GM23338 (cell line): ENCODE measurements at regions not wholly inside any gene's neighbourhood (a gene's known extent, or its start where the extent isn't known, plus 50 kb on each side); places are given as distances from the start of the nearest gene placed in this dataset.

Experiments
- ATAC-seq: fragments of 200-7000 bp; cut with Tn5 transposase; 3 replicates; pipeline ENCODE4 v1.9.1; 2020
- DNase-seq: peaks from one replicate; pipeline ENCODE4 v3.0.0-alpha.2; 2015; ENCODE audit warnings: low spot score
- H2AFZ ChIP-seq: fragments of 200-600 bp; sonication (generic); 2 replicates; pipeline ENCODE4 v1.8.0; 2016; ENCODE audit warnings: antibody characterized with exemption, mild to moderate bottlenecking, moderate library complexity
- H3F3A ChIP-seq: fragments of 200-600 bp; sonication (generic); replicated peaks from 2 replicates; pipeline ENCODE4 v1.8.0; 2017; ENCODE audit warnings: antibody characterized with exemption, mixed run types, low read depth
- H3K27ac ChIP-seq: fragments of 200-600 bp; sonication (generic); 2 replicates; pipeline ENCODE4 v1.6.1; 2016; ENCODE audit warnings: low read depth
- H3K27me3 ChIP-seq: fragments of 200-600 bp; sonication (generic); 2 replicates; pipeline ENCODE4 v1.8.0; 2016; ENCODE audit warnings: mild to moderate bottlenecking, mixed run types, moderate library complexity; ENCODE audit not compliant: insufficient read depth
- H3K36me3 ChIP-seq: fragments of 200-600 bp; sonication (generic); 2 replicates; pipeline ENCODE4 v1.8.0; 2016; ENCODE audit warnings: mild to moderate bottlenecking; ENCODE audit not compliant: insufficient read depth
- H3K4me1 ChIP-seq: fragments of 200-600 bp; sonication (generic); 2 replicates; pipeline ENCODE4 v1.8.0; 2016; ENCODE audit warnings: mild to moderate bottlenecking, moderate library complexity; ENCODE audit not compliant: insufficient read depth
- H3K4me2 ChIP-seq: fragments of 200-600 bp; sonication (generic); 2 replicates; pipeline ENCODE4 v1.7.1; 2017; ENCODE audit warnings: mixed run types
- H3K4me3 ChIP-seq: fragments of 200-600 bp; sonication (generic); 2 replicates; pipeline ENCODE4 v1.6.1; 2016; ENCODE audit warnings: mixed run types
- H3K79me2 ChIP-seq: fragments of 200-600 bp; sonication (generic); replicated peaks from 2 replicates; pipeline ENCODE4 v1.8.0; 2017; ENCODE audit warnings: mild to moderate bottlenecking; ENCODE audit not compliant: insufficient read depth
- H3K9me2 ChIP-seq: fragments of 200-600 bp; sonication (generic); 2 replicates; pipeline ENCODE4 v1.8.0; 2017; ENCODE audit not compliant: insufficient read depth
- H4K20me1 ChIP-seq: fragments of 200-600 bp; sonication (generic); replicated peaks from 2 replicates; pipeline ENCODE4 v1.8.0; 2017; ENCODE audit warnings: mild to moderate bottlenecking; ENCODE audit not compliant: insufficient read depth
- H3K27ac Mint-ChIP-seq: 2 replicates; pipeline ENCODE4 v1.8.0; 2020; ENCODE audit warnings: inconsistent platforms, mild to moderate bottlenecking, moderate library complexity, mixed read lengths
- H3K27me3 Mint-ChIP-seq: 3 replicates; pipeline ENCODE4 v1.8.0; 2022; ENCODE audit warnings: low read depth, mild to moderate bottlenecking, moderate library complexity, mixed read lengths, inconsistent platforms; ENCODE audit not compliant: insufficient read depth, poor library complexity
- H3K36me3 Mint-ChIP-seq: 3 replicates; pipeline ENCODE4 v1.8.0; 2021; ENCODE audit warnings: low read depth, mild to moderate bottlenecking, inconsistent platforms, moderate library complexity, mixed read lengths
- H3K4me1 Mint-ChIP-seq: 3 replicates; pipeline ENCODE4 v1.8.0; 2020; ENCODE audit warnings: mild to moderate bottlenecking, inconsistent platforms, mixed read lengths
- H3K4me3 Mint-ChIP-seq: 3 replicates; pipeline ENCODE4 v1.8.0; 2021; ENCODE audit warnings: moderate library complexity, mild to moderate bottlenecking, inconsistent platforms, mixed read lengths
- H3K9me3 Mint-ChIP-seq: 3 replicates; pipeline ENCODE4 v1.8.0; 2020; ENCODE audit warnings: moderate library complexity, mild to moderate bottlenecking, inconsistent platforms, mixed read lengths
- CREB1 ChIP-seq: fragments of 250-450 bp; sonication (Bioruptor Pico); IDR thresholded peaks from 2 replicates; pipeline ENCODE4 v1.5.0; 2020; ENCODE audit warnings: low read depth, mild to moderate bottlenecking, moderate library complexity
- EZH2phosphoT487 ChIP-seq: fragments of 200-600 bp; sonication (generic); IDR thresholded peaks from one replicate; pipeline ENCODE4 v1.8.1; 2018; ENCODE audit warnings: antibody characterized with exemption; ENCODE audit not compliant: unreplicated experiment
- JUNB ChIP-seq: IDR thresholded peaks from one replicate; pipeline ENCODE4 v1.6.1; 2016; ENCODE audit warnings: antibody characterized with exemption; ENCODE audit not compliant: unreplicated experiment
- NANOG ChIP-seq: IDR thresholded peaks from 2 replicates; pipeline ENCODE4 v1.6.1; 2016; ENCODE audit warnings: antibody characterized with exemption, borderline replicate concordance
- POLR2AphosphoS5 ChIP-seq: IDR thresholded peaks from 2 replicates; pipeline ENCODE4 v1.6.1; 2016; ENCODE audit warnings: antibody characterized with exemption, low read depth
- REST ChIP-seq: IDR thresholded peaks from one replicate; pipeline ENCODE4 v1.6.1; 2018; ENCODE audit warnings: antibody characterized with exemption; ENCODE audit not compliant: unreplicated experiment
- ZNF462 ChIP-seq: fragments of 250-450 bp; sonication (Bioruptor Pico); IDR thresholded peaks from 2 replicates; pipeline ENCODE4 v1.5.0; 2020; ENCODE audit warnings: mild to moderate bottlenecking, moderate library complexity
- TF ChIP-seq, protein P1 (sequence below), 2 experiments: fragments of 200-600 bp in 1 of 2; sonication (generic) in 1 of 2; conservative IDR thresholded peaks; 2 replicates each; pipeline versions ENCODE4 v1.5.1 to v1.6.1; 2016 to 2017; ENCODE audit warnings: antibody characterized with exemption in 2 of 2, low read depth in 2 of 2, mild to moderate bottlenecking in 2 of 2, moderate library complexity in 1 of 2

GRCh38 chr16:66044556-66044955, 321.9 kb upstream of the CDH5 start:
- ATAC-seq (no peak), DNase-seq (no peak)
- no peak overlapping the region for H3K4me3 Mint-ChIP-seq
- H3K4me1 Mint-ChIP-seq: peaks cover 6% of the 10 kb centered on the region; the same call in 1 of the 3 replicates
- H3K79me2 ChIP-seq: no peaks in the 10 kb centered on the region
- H3K9me3 Mint-ChIP-seq: no peaks in the 10 kb centered on the region; the same call in 2 of the 3 replicates
- H3K36me3 ChIP-seq: no peaks in the 10 kb centered on the region
- TF ChIP-seq NANOG (no peak), REST (no peak), POLR2AphosphoS5 (no peak), CREB1 (CRISPR knock-in tag) (no peak), ZNF462 (CRISPR knock-in tag) (no peak), JUNB (no peak), EZH2phosphoT487 (no peak)
- TF ChIP-seq, protein P1, sequence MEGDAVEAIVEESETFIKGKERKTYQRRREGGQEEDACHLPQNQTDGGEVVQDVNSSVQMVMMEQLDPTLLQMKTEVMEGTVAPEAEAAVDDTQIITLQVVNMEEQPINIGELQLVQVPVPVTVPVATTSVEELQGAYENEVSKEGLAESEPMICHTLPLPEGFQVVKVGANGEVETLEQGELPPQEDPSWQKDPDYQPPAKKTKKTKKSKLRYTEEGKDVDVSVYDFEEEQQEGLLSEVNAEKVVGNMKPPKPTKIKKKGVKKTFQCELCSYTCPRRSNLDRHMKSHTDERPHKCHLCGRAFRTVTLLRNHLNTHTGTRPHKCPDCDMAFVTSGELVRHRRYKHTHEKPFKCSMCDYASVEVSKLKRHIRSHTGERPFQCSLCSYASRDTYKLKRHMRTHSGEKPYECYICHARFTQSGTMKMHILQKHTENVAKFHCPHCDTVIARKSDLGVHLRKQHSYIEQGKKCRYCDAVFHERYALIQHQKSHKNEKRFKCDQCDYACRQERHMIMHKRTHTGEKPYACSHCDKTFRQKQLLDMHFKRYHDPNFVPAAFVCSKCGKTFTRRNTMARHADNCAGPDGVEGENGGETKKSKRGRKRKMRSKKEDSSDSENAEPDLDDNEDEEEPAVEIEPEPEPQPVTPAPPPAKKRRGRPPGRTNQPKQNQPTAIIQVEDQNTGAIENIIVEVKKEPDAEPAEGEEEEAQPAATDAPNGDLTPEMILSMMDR (conservative IDR thresholded peaks at IDR 0.05; ENCODE audit: low read depth in 2 of 2): no peak
- H3F3A ChIP-seq: no peaks in the 10 kb centered on the region
- no peak overlapping the region for H3K27ac ChIP-seq
- H3K36me3 Mint-ChIP-seq: peaks cover 11% of the 10 kb centered on the region; the same call in 2 of the 3 replicates
- no peak overlapping the region for H3K27ac Mint-ChIP-seq
- no peaks in the 10 kb centered on the region for H3K4me1 ChIP-seq
- H3K27me3 Mint-ChIP-seq: peaks cover 16% of the 10 kb centered on the region
- H2AFZ ChIP-seq: no peak overlapping the region
- H3K4me2 ChIP-seq: no peak overlapping the region
- H3K9me2 ChIP-seq: peaks cover 4% of the 10 kb centered on the region; the same call in 1 of the 2 replicates
- no peak overlapping the region for H3K4me3 ChIP-seq
- H4K20me1 ChIP-seq: no peaks in the 10 kb centered on the region
- H3K27me3 ChIP-seq: no peaks in the 10 kb centered on the region
